ENCODE measurements at regions not wholly inside any gene's neighbourhood (a gene's known extent, or its start where the extent isn't known, plus 50 kb on each side); places are given as distances from the start of the nearest gene placed in this dataset.

DNA sequence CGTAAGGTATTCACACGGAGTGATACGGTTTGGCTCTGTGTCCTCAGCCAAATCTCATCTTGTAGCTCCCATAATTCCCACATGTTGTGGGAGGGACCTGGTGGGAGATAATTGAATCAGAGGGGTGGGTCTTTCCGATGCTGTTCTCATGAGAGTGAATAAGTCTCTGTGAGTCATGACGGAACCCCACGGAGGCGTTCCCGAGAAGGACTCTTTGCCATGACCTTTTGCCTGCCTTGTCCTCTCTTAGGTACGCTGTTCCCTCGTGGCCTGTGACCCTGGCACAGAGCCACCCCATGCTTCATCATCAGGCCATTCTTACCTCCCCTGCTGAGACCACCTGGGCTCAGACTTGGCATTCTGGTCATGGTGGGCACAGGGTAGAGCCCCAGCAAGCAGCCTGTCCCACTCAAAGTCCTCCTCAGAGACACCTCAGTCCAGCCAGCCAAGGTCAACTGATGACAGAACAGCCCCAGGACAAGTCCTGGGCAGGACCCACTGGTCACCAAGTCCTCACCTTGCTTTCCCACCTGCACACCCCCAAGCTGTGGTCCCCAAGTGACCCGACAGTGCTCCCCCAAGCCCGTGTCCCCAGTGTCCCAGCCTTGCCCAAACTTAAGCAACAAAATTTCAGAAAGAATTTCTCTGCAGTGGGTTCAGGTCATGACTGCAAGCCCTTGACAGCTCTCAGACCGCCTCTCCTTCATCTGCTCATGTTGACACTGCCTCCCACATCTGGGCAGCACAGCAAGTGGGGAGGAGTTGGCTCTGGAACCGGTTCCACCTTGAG, 158.4 kb downstream of the ACTL8 start:
- TF ChIP-seq, protein P1, sequence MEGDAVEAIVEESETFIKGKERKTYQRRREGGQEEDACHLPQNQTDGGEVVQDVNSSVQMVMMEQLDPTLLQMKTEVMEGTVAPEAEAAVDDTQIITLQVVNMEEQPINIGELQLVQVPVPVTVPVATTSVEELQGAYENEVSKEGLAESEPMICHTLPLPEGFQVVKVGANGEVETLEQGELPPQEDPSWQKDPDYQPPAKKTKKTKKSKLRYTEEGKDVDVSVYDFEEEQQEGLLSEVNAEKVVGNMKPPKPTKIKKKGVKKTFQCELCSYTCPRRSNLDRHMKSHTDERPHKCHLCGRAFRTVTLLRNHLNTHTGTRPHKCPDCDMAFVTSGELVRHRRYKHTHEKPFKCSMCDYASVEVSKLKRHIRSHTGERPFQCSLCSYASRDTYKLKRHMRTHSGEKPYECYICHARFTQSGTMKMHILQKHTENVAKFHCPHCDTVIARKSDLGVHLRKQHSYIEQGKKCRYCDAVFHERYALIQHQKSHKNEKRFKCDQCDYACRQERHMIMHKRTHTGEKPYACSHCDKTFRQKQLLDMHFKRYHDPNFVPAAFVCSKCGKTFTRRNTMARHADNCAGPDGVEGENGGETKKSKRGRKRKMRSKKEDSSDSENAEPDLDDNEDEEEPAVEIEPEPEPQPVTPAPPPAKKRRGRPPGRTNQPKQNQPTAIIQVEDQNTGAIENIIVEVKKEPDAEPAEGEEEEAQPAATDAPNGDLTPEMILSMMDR (IDR thresholded peaks at IDR 0.05; ENCODE audit: borderline replicate concordance, insufficient read depth, low read depth, low read length): no peak

DNA sequence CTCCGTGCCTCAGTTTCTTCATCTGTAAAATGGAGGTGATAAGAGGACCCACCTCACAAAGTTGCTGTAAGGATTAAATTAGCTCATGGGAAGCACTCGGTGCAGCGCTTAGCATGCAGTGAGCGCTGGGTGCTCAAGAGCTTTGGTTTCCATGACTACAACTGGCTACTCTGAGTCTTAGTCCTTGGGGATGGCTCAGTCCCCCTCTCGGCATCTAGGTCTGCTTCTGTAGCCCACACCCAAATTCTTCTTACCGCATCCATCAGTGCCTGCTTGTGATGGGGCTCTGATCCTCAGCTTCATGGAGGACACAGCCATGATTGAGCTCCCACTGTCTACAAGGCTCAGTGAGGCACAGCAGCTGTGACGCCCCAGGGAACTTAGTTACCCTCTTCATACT, 159.0 kb downstream of the ACTL8 start:
- no peak overlapping the region for H3K4me3 ChIP-seq (ENCODE audit: low read depth, low read length)
- TF ChIP-seq, protein P1 (IDR thresholded peaks at IDR 0.05; ENCODE audit: borderline replicate concordance, insufficient read depth, low read depth, low read length): no peak

More for the DNA sequence above, 158.4 kb downstream of the ACTL8 start:
- H3K4me3 ChIP-seq (ENCODE audit: low read depth, low read length): no peak overlapping the region

- TF ChIP-seq, protein P1 (IDR thresholded peaks at IDR 0.05; ENCODE audit: borderline replicate concordance, insufficient read depth, low read depth, low read length): no peak
- H3K4me3 ChIP-seq (ENCODE audit: low read depth, low read length): no peak overlapping the region
Measured at GRCh38 chr1:17914987-17915386, 159.9 kb downstream of the ACTL8 start.

GRCh38 chr1:17915511-17916197, 160.5 kb downstream of the ACTL8 start:
- no peak overlapping the region for H3K4me3 ChIP-seq (ENCODE audit: low read depth, low read length)
- TF ChIP-seq, protein P1 (IDR thresholded peaks at IDR 0.05; ENCODE audit: borderline replicate concordance, insufficient read depth, low read depth, low read length): no peak

- no peak overlapping the region for H3K4me3 ChIP-seq (ENCODE audit: low read depth, low read length)
- TF ChIP-seq, protein P1 (IDR thresholded peaks at IDR 0.05; ENCODE audit: borderline replicate concordance, insufficient read depth, low read depth, low read length): no peak
Measured at GRCh38 chr1:17916702-17917101, 161.6 kb downstream of the ACTL8 start.

DNA sequence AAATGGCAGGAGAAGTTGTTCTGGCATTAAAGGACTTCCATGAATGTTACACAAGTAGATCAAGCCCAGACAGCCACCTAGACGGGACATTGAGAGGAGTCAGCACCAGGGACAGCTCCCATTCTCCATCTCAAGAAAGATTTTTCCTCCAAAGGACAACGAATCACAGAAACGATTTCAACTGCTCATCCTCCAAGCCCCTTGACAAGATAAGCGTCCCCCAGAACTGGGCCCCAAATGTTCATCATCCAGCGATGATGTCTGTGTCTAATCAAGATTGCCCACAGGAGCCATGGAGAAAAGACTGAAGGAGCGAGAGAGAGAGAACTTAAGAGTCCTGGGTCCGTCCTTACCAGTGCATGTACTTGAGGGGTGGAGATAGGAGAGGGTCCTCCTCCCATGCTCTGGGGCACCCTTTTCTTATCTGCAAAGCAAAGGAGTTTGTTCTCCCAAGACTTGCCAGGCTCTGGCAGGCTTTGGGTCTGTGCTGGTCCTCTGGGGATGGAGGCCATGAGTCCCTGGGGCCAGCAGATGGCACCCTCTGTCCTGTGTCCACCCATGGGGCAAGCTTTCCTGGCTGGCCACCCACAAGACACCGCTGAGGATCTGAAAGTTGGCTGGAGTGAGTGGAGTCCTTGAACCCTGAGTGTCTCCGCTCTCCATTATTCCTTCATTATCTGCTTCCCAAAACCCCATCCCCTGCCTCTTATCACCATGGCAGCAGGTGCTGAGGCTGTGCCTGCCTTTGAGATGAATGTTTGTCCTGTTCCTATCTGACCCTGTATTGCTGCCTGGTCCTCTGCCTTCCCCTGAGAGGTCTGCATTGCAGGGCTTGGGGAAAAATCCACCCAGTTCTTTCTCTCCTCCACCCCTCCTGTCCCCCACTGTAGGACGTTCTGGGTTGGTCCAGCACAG, 164.6 kb downstream of the ACTL8 start:
- TF ChIP-seq, protein P1 (IDR thresholded peaks at IDR 0.05; ENCODE audit: borderline replicate concordance, insufficient read depth, low read depth, low read length): peak; percentile 31; the same call in 1 of the 2 replicates
- H3K4me3 ChIP-seq (ENCODE audit: low read depth, low read length): no peak overlapping the region
